GM12878 (cell line): ENCODE measurements at regions not wholly inside any gene's neighbourhood (a gene's known extent, or its start where the extent isn't known, plus 50 kb on each side); places are given as distances from the start of the nearest gene placed in this dataset.
A peak's percentile ranks its signal among the peaks of the same experiment; 100 is the strongest.

Experiments
- ATAC-seq: fragments of 200-7000 bp; cut with Tn5 transposase; 3 replicates; pipeline ENCODE4 v1.9.1; 2020; ENCODE audit warnings: mild to moderate bottlenecking, moderate library complexity
- BruUV-seq: library from RNA; stranded (reverse); fragments of 400-500 nt; replicated peaks from 2 replicates; lab custom pipeline; 2021; lab: Mats Ljungman, UMichigan
- CTCF ChIA-PET: fragments of 300-600 bp; sonication (Branson Sonifier 250); formaldehyde crosslinking; extraction: SDS; loops from one replicate; lab custom pipeline; 2021; ENCODE audit warnings: inconsistent platforms; lab: Yijun Ruan, JAX
- POLR2A ChIA-PET: fragments of 350-600 bp; formaldehyde crosslinking; extraction: SDS; loops from one replicate; lab custom pipeline; 2021; ENCODE audit warnings: inconsistent platforms; lab: Charles Lee
- RAD21 ChIA-PET: fragments of 300-600 bp; sonication (Branson Sonifier 250); formaldehyde crosslinking; loops from one replicate; lab custom pipeline; 2023; ENCODE audit warnings: antibody characterized with exemption; ENCODE audit not compliant: unreplicated experiment; lab: Charles Lee
- SMC1A ChIA-PET: fragments of 300-600 bp; sonication (Branson Sonifier 250); formaldehyde crosslinking; loops from one replicate; lab custom pipeline; 2023; ENCODE audit not compliant: unreplicated experiment, uncharacterized antibody; lab: Charles Lee
- DNase-seq: peaks from one replicate; pipeline ENCODE4 v3.0.0-alpha.2; 2011; ENCODE audit warnings: low read depth, low spot score
- FAIRE-seq: peaks from 3 replicates; lab custom pipeline; 2011; peaks lifted over from hg19 to GRCh38; lab: Jason Lieb, UNC
- H2AFZ ChIP-seq: 2 replicates; pipeline ENCODE4 v1.6.0; 2011; ENCODE audit warnings: low read depth, low read length, control low read depth; ENCODE audit not compliant: control insufficient read depth
- H3K27ac ChIP-seq: 2 replicates; pipeline ENCODE4 v1.5.1; 2011; ENCODE audit warnings: control low read depth; ENCODE audit not compliant: control insufficient read depth, insufficient read depth
- H3K27me3 ChIP-seq, 2 experiments: replicated peaks in 1 of 2; 2 replicates each; pipeline versions ENCODE4 v1.6.0 to v1.6.1; 2011; ENCODE audit warnings: low read length in 1 of 2; ENCODE audit not compliant: control insufficient read depth in 2 of 2, insufficient read depth in 2 of 2
- H3K36me3 ChIP-seq, 2 experiments: 2 replicates each; pipeline ENCODE4 v1.5.1; 2011; ENCODE audit warnings: low read length in 1 of 2; ENCODE audit not compliant: control insufficient read depth in 2 of 2, insufficient read depth in 2 of 2
- H3K4me1 ChIP-seq: 2 replicates; pipeline ENCODE4 v1.6.1; 2011; ENCODE audit warnings: mild to moderate bottlenecking, low read length, moderate library complexity, mixed read lengths; ENCODE audit not compliant: control insufficient read depth, insufficient read depth
- H3K4me2 ChIP-seq: 2 replicates; pipeline ENCODE4 v1.6.0; 2011; ENCODE audit warnings: control low read depth; ENCODE audit not compliant: control insufficient read depth, insufficient read depth
- H3K4me3 ChIP-seq: fragments of 200-600 bp; sonication (generic); 2 replicates; pipeline ENCODE4 v1.5.1; 2016
- H3K79me2 ChIP-seq: 2 replicates; pipeline ENCODE4 v1.6.0; 2011; ENCODE audit warnings: low read length; ENCODE audit not compliant: control insufficient read depth, insufficient read depth
- H3K9ac ChIP-seq: 2 replicates; pipeline ENCODE4 v1.8.0; 2011; ENCODE audit warnings: low read length, control low read depth, mixed read lengths; ENCODE audit not compliant: control insufficient read depth, insufficient read depth
- H3K9me3 ChIP-seq: replicated peaks from 3 replicates; pipeline ENCODE4 v1.5.1; 2011; ENCODE audit warnings: mild to moderate bottlenecking, low read length; ENCODE audit not compliant: control insufficient read depth, insufficient read depth
- H4K20me1 ChIP-seq: 2 replicates; pipeline ENCODE4 v1.6.0; 2011; ENCODE audit not compliant: control insufficient read depth, insufficient read depth
- MTA3 ChIP-seq: IDR thresholded peaks from 2 replicates; pipeline ENCODE4 v1.6.1; 2012; ENCODE audit warnings: low read length, inconsistent platforms, borderline replicate concordance
- NFIC ChIP-seq: IDR thresholded peaks from 2 replicates; pipeline ENCODE4 v1.6.1; 2012; ENCODE audit warnings: low read depth, mild to moderate bottlenecking, inconsistent platforms, low read length, moderate library complexity
- NFYA ChIP-seq: IDR thresholded peaks from 2 replicates; pipeline ENCODE4 v1.6.1; 2011; ENCODE audit warnings: low read depth, mild to moderate bottlenecking, low read length, improper control_type of control experiment, borderline replicate concordance
- WGBS: methylation state at CpG from one replicate; pipeline ENCODE4 v1.1.6; 2016; ENCODE audit warnings: low lambda C conversion rate; ENCODE audit not compliant: insufficient replicate concordance, insufficient coverage; ENCODE audit errors: missing lambda C conversion rate; 5-methylcytosine and 5-hydroxymethylcytosine counted together
- in situ Hi-C: fragments of 300-500 bp; cut with MboI; formaldehyde crosslinking; loops from 9 replicates; pipeline ENCODE4 v1.14.3; 2018; ENCODE audit warnings: mixed read lengths
- intact Hi-C: fragments of 100-400 bp; cut with micrococcal nuclease; formaldehyde crosslinking; loops from one replicate; pipeline ENCODE4 v1.14.2; 2022; ENCODE audit not compliant: unreplicated experiment
- TF ChIP-seq, protein P1 (sequence below): fragments of 450-650 bp; IDR thresholded peaks from 2 replicates; pipeline ENCODE4 v1.6.1; 2018; ENCODE audit warnings: mild to moderate bottlenecking, low read depth, moderate library complexity; ENCODE audit not compliant: partially characterized antibody
- TF ChIP-seq, protein P2 (sequence below): fragments of 450-650 bp; IDR thresholded peaks from 2 replicates; pipeline ENCODE4 v1.6.1; 2016; ENCODE audit warnings: mild to moderate bottlenecking
- TF ChIP-seq, protein P3 (sequence below): IDR thresholded peaks from 2 replicates; pipeline ENCODE4 v1.6.1; 2012; ENCODE audit warnings: low read length, inconsistent platforms

DNA sequence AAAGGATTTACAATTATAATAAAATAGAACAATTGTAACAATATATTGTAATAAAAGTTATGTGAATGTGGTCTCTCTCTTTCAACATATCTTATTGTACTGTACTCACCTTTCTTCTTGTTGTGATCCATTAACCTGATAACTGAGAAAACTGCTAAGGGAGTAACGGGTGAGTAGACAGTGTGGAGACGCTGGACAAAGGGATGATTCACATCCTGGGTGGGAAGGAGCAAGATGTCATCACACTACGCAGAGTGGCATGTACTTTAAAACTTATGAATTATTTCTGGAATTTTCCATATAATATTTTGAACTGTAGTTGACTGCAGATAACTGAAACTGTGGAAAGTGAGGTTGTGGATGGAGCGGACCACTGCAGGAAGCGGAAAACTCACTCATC is 91.2 kb upstream of the PLPP4 start:
- 17% methylated on average over 5 of the region's 5 CpGs for WGBS
- in situ Hi-C loops: no loop called here
- Histone ChIP-seq H3K27ac (no peak overlapping the region), H3K9me3 (no peaks in the 10 kb centered on the region), H3K4me2 (no peak overlapping the region), H3K79me2 (no peaks in the 10 kb centered on the region), H3K4me1 (no peaks in the 10 kb centered on the region), H3K9ac (no peak overlapping the region), H2AFZ (no peak overlapping the region), H4K20me1 (no peaks in the 10 kb centered on the region), H3K27me3 (no peaks in the 10 kb centered on the region), H3K4me3 (no peak overlapping the region), H3K36me3 (no peaks in the 10 kb centered on the region)
- BruUV-seq: no TSS peak
- FAIRE-seq (no peak), ATAC-seq (no peak), DNase-seq (no peak)
- ChIA-PET SMC1A (no interaction called here), POLR2A (no interaction called here), CTCF (no interaction called here), RAD21 (no interaction called here)
- TF ChIP-seq MTA3 (no peak), NFYA (no peak), NFIC (no peak)
- TF ChIP-seq, protein P1, sequence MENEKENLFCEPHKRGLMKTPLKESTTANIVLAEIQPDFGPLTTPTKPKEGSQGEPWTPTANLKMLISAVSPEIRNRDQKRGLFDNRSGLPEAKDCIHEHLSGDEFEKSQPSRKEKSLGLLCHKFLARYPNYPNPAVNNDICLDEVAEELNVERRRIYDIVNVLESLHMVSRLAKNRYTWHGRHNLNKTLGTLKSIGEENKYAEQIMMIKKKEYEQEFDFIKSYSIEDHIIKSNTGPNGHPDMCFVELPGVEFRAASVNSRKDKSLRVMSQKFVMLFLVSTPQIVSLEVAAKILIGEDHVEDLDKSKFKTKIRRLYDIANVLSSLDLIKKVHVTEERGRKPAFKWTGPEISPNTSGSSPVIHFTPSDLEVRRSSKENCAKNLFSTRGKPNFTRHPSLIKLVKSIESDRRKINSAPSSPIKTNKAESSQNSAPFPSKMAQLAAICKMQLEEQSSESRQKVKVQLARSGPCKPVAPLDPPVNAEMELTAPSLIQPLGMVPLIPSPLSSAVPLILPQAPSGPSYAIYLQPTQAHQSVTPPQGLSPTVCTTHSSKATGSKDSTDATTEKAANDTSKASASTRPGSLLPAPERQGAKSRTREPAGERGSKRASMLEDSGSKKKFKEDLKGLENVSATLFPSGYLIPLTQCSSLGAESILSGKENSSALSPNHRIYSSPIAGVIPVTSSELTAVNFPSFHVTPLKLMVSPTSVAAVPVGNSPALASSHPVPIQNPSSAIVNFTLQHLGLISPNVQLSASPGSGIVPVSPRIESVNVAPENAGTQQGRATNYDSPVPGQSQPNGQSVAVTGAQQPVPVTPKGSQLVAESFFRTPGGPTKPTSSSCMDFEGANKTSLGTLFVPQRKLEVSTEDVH: no peak
- intact Hi-C loops: no loop called here

DNA sequence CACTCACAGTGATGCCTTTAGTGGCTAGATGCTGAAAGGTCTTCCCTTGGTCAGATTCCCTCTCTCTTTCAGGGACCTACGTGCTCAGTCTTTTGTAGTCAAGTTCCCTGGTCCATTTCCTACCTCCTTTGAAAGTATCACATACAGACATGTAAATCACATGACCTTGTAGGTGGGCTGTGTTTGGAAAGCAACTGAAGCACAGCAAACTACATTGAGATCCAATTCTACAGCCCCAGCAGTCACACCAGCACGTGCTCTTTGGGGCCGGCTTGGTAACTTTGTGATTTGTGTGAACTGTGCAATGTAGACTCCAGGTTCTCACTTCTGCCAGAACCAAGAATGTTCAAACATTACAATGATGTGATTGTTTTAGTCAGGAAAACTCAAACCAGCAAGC is 89.7 kb upstream of the PLPP4 start:
- ATAC-seq: no peak
- H3K36me3 ChIP-seq: no peaks in the 10 kb centered on the region
- no peak overlapping the region for H3K4me3 ChIP-seq
- FAIRE-seq: no peak
- in situ Hi-C loops (no loop called here), intact Hi-C loops (no loop called here)
- RAD21 ChIA-PET: no interaction called here
- H3K4me2 ChIP-seq: no peak overlapping the region
- H2AFZ ChIP-seq: no peak overlapping the region
- no peaks in the 10 kb centered on the region for H3K4me1 ChIP-seq
- H3K9me3 ChIP-seq: no peaks in the 10 kb centered on the region
- no TSS peak for BruUV-seq
- CTCF ChIA-PET: no interaction called here
- POLR2A ChIA-PET: no interaction called here
- no peaks in the 10 kb centered on the region for H3K27me3 ChIP-seq
- H4K20me1 ChIP-seq: no peaks in the 10 kb centered on the region
- no peak overlapping the region for H3K9ac ChIP-seq
- SMC1A ChIA-PET: no interaction called here
- WGBS: 18% methylated on average over 3 of the region's 3 CpGs
- H3K79me2 ChIP-seq: no peaks in the 10 kb centered on the region
- no peak for DNase-seq
- H3K27ac ChIP-seq: no peak overlapping the region
- TF ChIP-seq, protein P2, sequence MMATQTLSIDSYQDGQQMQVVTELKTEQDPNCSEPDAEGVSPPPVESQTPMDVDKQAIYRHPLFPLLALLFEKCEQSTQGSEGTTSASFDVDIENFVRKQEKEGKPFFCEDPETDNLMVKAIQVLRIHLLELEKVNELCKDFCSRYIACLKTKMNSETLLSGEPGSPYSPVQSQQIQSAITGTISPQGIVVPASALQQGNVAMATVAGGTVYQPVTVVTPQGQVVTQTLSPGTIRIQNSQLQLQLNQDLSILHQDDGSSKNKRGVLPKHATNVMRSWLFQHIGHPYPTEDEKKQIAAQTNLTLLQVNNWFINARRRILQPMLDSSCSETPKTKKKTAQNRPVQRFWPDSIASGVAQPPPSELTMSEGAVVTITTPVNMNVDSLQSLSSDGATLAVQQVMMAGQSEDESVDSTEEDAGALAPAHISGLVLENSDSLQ: 0 out of 2 replicates have a peak, but pooled peaks have one; percentile 48
- TF ChIP-seq, protein P3, sequence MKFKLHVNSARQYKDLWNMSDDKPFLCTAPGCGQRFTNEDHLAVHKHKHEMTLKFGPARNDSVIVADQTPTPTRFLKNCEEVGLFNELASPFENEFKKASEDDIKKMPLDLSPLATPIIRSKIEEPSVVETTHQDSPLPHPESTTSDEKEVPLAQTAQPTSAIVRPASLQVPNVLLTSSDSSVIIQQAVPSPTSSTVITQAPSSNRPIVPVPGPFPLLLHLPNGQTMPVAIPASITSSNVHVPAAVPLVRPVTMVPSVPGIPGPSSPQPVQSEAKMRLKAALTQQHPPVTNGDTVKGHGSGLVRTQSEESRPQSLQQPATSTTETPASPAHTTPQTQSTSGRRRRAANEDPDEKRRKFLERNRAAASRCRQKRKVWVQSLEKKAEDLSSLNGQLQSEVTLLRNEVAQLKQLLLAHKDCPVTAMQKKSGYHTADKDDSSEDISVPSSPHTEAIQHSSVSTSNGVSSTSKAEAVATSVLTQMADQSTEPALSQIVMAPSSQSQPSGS: no peak
